SK-N-MC (cell line): ENCODE measurements at regions not wholly inside any gene's neighbourhood (a gene's known extent, or its start where the extent isn't known, plus 50 kb on each side); places are given as distances from the start of the nearest gene placed in this dataset.
"Not testable (repeated sequence)": the region's sequence is repeated elsewhere in the genome, so short reads cannot be mapped to it uniquely, and the experiment has no call there.

Experiments used
- DNase-seq: peaks from one replicate; pipeline ENCODE4 v3.0.0-alpha.2; 2011; ENCODE audit warnings: low read depth, low spot score
- H3K27ac ChIP-seq: fragments of 200-600 bp; sonication (generic); 2 replicates; pipeline ENCODE4 v1.5.1; 2016; ENCODE audit warnings: mixed run types
- H3K36me3 ChIP-seq: fragments of 200-600 bp; sonication (generic); 2 replicates; pipeline ENCODE4 v1.6.1; 2017; ENCODE audit warnings: antibody characterized with exemption, low read length, mixed read lengths; ENCODE audit not compliant: insufficient read depth
- H3K4me3 ChIP-seq: fragments of 200-600 bp; sonication (generic); 2 replicates; pipeline ENCODE4 v1.5.1; 2016
- H3K9ac ChIP-seq: fragments of 200-600 bp; sonication (generic); 2 replicates; pipeline ENCODE4 v1.8.0; 2017; ENCODE audit warnings: mixed run types, mixed read lengths; ENCODE audit not compliant: insufficient read length
- H3K9me3 ChIP-seq: fragments of 200-600 bp; sonication (generic); 2 replicates; pipeline ENCODE4 v1.6.1; 2017; ENCODE audit warnings: low read depth, mild to moderate bottlenecking, antibody characterized with exemption, low read length, moderate library complexity, mixed read lengths
- EZH2 ChIP-seq: fragments of 200-600 bp; sonication (generic); IDR thresholded peaks from one replicate; pipeline ENCODE4 v1.6.1; 2017; ENCODE audit warnings: antibody characterized with exemption
- FOXP2 ChIP-seq: optimal IDR thresholded peaks from 2 replicates; pipeline ENCODE3; 2011; ENCODE audit warnings: mild to moderate bottlenecking, moderate library complexity; ENCODE audit not compliant: insufficient read depth; ENCODE audit errors: extremely low read length, control extremely low read depth
- POLR2AphosphoS5 ChIP-seq: IDR thresholded peaks from 2 replicates; pipeline ENCODE4 v1.6.1; 2012; ENCODE audit warnings: mild to moderate bottlenecking, low read depth, low read length, borderline replicate concordance

DNA sequence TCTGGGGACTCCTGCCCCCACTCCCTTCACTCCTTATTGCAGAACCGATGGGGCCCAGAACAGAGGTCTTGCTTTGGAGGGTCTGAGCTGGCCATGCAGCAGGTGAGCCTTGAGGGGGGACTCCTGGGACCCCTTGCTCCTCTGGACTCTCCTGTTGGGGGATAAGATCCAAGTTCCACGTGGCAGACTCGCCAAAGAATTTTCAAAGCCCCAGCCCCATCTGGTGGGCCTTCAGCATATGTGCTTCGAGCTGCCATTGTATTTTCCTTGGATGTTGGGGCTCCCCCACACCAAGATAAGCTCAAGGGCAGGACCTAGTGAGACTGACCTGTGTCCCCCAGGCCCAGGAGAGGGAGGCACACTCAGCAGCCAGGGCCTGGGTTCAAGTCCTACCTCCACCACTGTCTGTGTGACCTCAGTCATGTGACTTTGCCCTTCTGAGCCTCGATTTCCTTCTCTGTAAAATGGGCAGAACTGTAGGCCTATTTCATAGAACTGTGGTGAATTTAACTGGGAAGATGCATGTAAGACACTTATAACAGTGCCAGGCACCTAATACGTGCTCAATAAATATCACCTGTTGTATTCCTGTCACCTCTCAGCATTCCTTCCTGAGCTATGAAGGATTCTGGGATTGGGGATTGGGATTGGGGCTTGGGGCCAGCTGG is 115.5 kb downstream of the VEGFA start:
- no peak overlapping the region for H3K4me3 ChIP-seq
- H3K27ac ChIP-seq = no peak overlapping the region
- H3K9ac ChIP-seq = no peak overlapping the region
- H3K9me3 ChIP-seq = no peaks in the 10 kb centered on the region
- TF ChIP-seq FOXP2 (no peak), POLR2AphosphoS5 (no peak), EZH2 (no peak)
- no peaks in the 10 kb centered on the region for H3K36me3 ChIP-seq
- no peak for DNase-seq

DNA sequence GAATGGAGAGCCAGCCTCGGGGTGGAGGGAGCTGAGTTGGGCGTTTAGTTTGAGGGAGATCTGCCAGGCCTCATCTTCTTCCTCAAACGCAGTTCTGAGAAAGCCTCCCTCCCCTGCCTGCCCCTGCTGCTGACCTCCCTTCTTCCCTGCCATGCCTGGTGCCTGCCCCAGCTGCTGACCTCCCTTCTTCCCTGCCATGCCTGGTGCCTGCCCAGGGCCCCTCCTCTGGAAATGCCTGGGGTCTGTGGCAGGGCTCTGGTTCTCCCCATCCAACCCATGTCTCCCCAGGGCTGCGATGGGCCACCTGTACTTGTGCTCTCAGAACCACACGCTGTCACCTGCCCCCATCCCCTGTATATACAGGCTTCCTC is 114.6 kb downstream of the VEGFA start:
- H3K9me3 ChIP-seq = no peaks in the 10 kb centered on the region
- H3K4me3 ChIP-seq = no peak overlapping the region
- TF ChIP-seq EZH2 (no peak), FOXP2 (no peak), POLR2AphosphoS5 (no peak)
- H3K27ac ChIP-seq = peak overlapping the region; percentile 58
- DNase-seq = no peak
- H3K36me3 ChIP-seq = no peaks in the 10 kb centered on the region
- H3K9ac ChIP-seq = no peak overlapping the region

- no peak for DNase-seq
- Histone ChIP-seq H3K9me3 (no peaks in the 10 kb centered on the region), H3K9ac (no peak overlapping the region), H3K36me3 (no peaks in the 10 kb centered on the region), H3K4me3 (no peak overlapping the region), H3K27ac (peak overlapping the region; percentile 58)
- TF ChIP-seq EZH2 = no peak
- TF ChIP-seq POLR2AphosphoS5 = no peak
- TF ChIP-seq FOXP2 = no peak
These were observed 114.0 kb downstream of the VEGFA start for GRCh38 chr6:43883847-43884651.

DNA sequence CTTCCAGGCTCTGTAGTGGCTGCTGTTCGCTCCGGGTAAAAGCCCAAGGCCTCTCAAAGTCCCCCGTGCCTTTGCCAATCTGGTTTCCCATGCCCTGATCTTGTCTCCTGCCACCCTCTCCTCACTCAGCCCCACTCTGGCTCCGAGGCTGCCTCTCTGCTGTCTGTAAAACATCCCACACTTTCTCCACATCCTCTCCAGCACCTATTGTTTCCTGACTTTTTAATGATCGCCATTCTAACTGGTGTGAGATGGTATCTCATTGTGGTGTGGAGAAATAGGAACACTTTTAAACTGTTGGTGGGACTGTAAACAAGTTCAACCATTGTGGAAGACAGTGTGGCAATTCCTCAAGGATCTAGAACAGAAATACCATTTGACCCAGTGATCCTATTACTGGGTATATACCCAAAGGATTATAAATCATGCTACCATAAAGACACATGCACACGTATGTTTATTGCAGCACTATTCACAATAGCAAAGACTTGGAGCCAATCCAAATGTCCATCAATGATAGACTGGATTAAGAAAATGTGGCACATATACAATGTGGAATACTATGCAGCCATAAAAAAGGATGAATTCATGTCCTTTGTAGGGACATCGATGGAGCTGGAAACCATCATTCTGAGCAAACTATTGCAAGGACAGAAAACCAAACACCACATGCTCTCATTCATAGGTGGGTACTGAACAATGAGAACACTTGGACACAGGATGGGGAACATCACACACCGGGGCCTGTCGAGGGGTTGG is 112.9 kb downstream of the VEGFA start:
- H3K9me3 ChIP-seq, H3K27ac ChIP-seq, H3K4me3 ChIP-seq, DNase-seq, H3K36me3 ChIP-seq, H3K9ac ChIP-seq: not testable (repeated sequence)

GRCh38 chr6:43880236-43881137 is 110.5 kb downstream of the VEGFA start:
- no peak for DNase-seq
- Histone ChIP-seq H3K9ac (no peak overlapping the region), H3K9me3 (no peaks in the 10 kb centered on the region), H3K36me3 (no peaks in the 10 kb centered on the region), H3K27ac (peak overlapping the region; percentile 62; the same call in 1 of the 2 replicates), H3K4me3 (no peak overlapping the region)
- TF ChIP-seq FOXP2 = no peak
- no peak for TF ChIP-seq EZH2
- no peak for TF ChIP-seq POLR2AphosphoS5

DNA sequence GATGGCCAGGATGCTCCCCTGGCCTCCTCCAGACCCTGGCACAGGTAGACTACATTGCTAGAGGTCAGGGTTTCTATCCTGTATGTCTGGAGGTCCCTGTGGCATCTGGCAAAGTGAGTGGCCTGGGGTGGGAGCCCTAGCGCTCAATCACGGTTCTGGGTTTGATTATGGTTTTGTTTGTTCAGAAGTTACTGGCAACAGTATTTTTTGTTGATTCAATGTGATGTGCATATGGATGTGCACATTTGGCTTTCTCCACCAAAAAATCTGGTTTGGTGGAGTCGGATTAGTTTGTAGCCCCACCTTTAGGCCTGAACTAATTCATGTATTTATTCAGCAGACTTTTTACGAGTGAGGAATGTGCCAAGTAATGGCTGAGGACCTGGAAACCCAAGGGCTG is 109.7 kb downstream of the VEGFA start:
- peak overlapping the region; percentile 62; the same call in 1 of the 2 replicates for H3K27ac ChIP-seq
- TF ChIP-seq FOXP2 (no peak), EZH2 (no peak), POLR2AphosphoS5 (no peak)
- no peak overlapping the region for H3K9ac ChIP-seq
- no peak for DNase-seq
- no peak overlapping the region for H3K4me3 ChIP-seq
- H3K9me3 ChIP-seq = no peaks in the 10 kb centered on the region
- no peaks in the 10 kb centered on the region for H3K36me3 ChIP-seq

DNA sequence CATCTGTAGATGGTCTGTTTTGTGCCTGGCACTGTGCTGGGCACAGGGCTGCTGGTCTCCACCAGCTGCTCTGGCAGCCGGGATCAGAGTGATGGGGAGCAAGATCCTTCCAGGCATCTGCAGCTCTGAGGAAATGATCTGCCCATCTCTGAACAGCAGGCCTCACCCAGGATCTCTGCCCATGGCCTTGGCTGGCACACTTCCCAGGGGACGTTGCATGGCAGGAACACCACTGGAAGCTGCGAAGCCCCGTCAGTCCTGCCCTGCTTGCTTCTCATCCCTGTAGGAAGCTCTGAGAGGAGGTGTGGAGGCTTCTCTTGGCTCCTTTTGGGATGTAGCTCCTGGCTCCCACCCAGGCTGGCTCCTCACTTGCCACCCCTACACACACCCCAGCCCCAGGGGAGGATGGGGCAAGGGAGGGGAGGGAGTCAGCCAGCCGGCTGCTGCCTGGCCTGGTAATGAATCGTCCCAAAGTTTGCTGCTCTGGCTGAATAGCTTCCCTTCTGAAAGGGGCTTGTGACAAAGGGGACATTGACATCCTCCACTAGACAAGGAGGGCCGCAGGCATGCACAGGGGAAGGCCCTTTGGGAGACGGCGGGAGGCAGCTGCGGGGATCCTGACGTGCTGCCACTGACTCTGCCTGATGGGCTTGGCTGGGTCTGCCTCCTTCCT is 108.9 kb downstream of the VEGFA start:
- Histone ChIP-seq H3K4me3 (no peak overlapping the region), H3K36me3 (no peaks in the 10 kb centered on the region), H3K27ac (peak overlapping the region; percentile 70; the same call in 1 of the 2 replicates), H3K9ac (no peak overlapping the region), H3K9me3 (no peaks in the 10 kb centered on the region)
- no peak for TF ChIP-seq POLR2AphosphoS5
- no peak for DNase-seq
